IMR-90 (cell line): ENCODE measurements at regions not wholly inside any gene's neighbourhood (a gene's known extent, or its start where the extent isn't known, plus 50 kb on each side); places are given as distances from the start of the nearest gene placed in this dataset.

Experiments used
- ATAC-seq: fragments of 200-7000 bp; cut with Tn5 transposase; 2 replicates; pipeline ENCODE4 v1.9.1; 2020; ENCODE audit warnings: low read depth, mild to moderate bottlenecking, moderate library complexity
- BruUV-seq: library from RNA; stranded (reverse); fragments of 400-500 nt; replicated peaks from 2 replicates; lab custom pipeline; 2021; lab: Mats Ljungman, UMichigan
- CTCF ChIA-PET: fragments of 300-600 bp; formaldehyde crosslinking; extraction: SDS; loops from one replicate; lab custom pipeline; 2021; ENCODE audit warnings: antibody characterized with exemption; lab: Yijun Ruan, JAX
- POLR2A ChIA-PET: fragments of 300-600 bp; sonication (Branson Sonifier 250); formaldehyde crosslinking; loops from one replicate; lab custom pipeline; 2022; ENCODE audit warnings: antibody characterized with exemption; ENCODE audit not compliant: unreplicated experiment; lab: Charles Lee
- DNase-seq: peaks from one replicate; pipeline ENCODE4 v3.0.0; 2013
- H2AFZ ChIP-seq: replicated peaks from 2 replicates; pipeline ENCODE3; 2013; ENCODE audit warnings: low read length, mild to moderate bottlenecking; ENCODE audit not compliant: poor library complexity
- H2AK5ac ChIP-seq: 2 replicates; pipeline ENCODE4 v1.6.1; 2013; ENCODE audit warnings: low read depth, low read length, inconsistent platforms
- H2AK9ac ChIP-seq: replicated peaks from 2 replicates; pipeline ENCODE3; 2013; ENCODE audit warnings: mild to moderate bottlenecking, low read depth, low read length, moderate library complexity; ENCODE audit not compliant: poor library complexity
- H2BK120ac ChIP-seq: 2 replicates; pipeline ENCODE4 v1.6.1; 2013; ENCODE audit warnings: low read depth, low read length, inconsistent platforms
- H2BK15ac ChIP-seq: 3 replicates; pipeline ENCODE4 v1.6.1; 2013; ENCODE audit warnings: low read depth, low read length, inconsistent platforms
- H2BK20ac ChIP-seq: 2 replicates; pipeline ENCODE4 v1.6.1; 2013; ENCODE audit warnings: low read depth, mild to moderate bottlenecking, inconsistent platforms, low read length, moderate library complexity
- H2BK5ac ChIP-seq: 2 replicates; pipeline ENCODE4 v1.6.1; 2013; ENCODE audit warnings: mild to moderate bottlenecking, low read depth, low read length, inconsistent platforms; ENCODE audit not compliant: poor library complexity, severe bottlenecking
- H3K14ac ChIP-seq: replicated peaks from 2 replicates; pipeline ENCODE4 v1.6.1; 2013; ENCODE audit warnings: low read depth, low read length, inconsistent platforms
- H3K18ac ChIP-seq: 2 replicates; pipeline ENCODE4 v1.6.1; 2013; ENCODE audit warnings: low read depth, low read length, control low read depth
- H3K23ac ChIP-seq: 2 replicates; pipeline ENCODE4 v1.6.1; 2013; ENCODE audit warnings: low read depth, low read length, inconsistent platforms
- H3K27ac ChIP-seq: 2 replicates; pipeline ENCODE4 v1.5.1; 2013; ENCODE audit warnings: mild to moderate bottlenecking, control low read depth, low read length; ENCODE audit not compliant: insufficient read depth
- H3K27me3 ChIP-seq: 2 replicates; pipeline ENCODE4 v1.6.1; 2013; ENCODE audit warnings: low read length; ENCODE audit not compliant: control insufficient read depth, insufficient read depth
- H3K36me3 ChIP-seq: 2 replicates; pipeline ENCODE4 v1.6.1; 2013; ENCODE audit warnings: low read length, mixed read lengths; ENCODE audit not compliant: control insufficient read depth, insufficient read depth
- H3K4ac ChIP-seq: 2 replicates; pipeline ENCODE4 v1.6.1; 2013; ENCODE audit warnings: low read depth, low read length, inconsistent platforms
- H3K4me1 ChIP-seq: 2 replicates; pipeline ENCODE4 v1.6.1; 2013; ENCODE audit warnings: low read length, mixed read lengths; ENCODE audit not compliant: control insufficient read depth, insufficient read depth
- H3K4me2 ChIP-seq: 2 replicates; pipeline ENCODE4 v1.6.1; 2013; ENCODE audit warnings: low read depth, mild to moderate bottlenecking, control low read depth, low read length, moderate library complexity
- H3K4me3 ChIP-seq: 2 replicates; pipeline ENCODE4 v1.5.1; 2013; ENCODE audit warnings: low read depth, mild to moderate bottlenecking, control low read depth, low read length, moderate library complexity; ENCODE audit not compliant: insufficient read depth
- H3K56ac ChIP-seq: 2 replicates; pipeline ENCODE4 v1.6.1; 2013; ENCODE audit warnings: low read length, inconsistent platforms; ENCODE audit not compliant: insufficient read depth; ENCODE audit errors: extremely low read depth
- H3K79me1 ChIP-seq, 2 experiments: 2 replicates each; pipeline ENCODE4 v1.6.1; 2013; ENCODE audit warnings: low read length in 2 of 2, inconsistent platforms in 1 of 2, low read depth in 1 of 2
- H3K9ac ChIP-seq: 2 replicates; pipeline ENCODE4 v1.6.1; 2013; ENCODE audit warnings: low read depth, low read length, control low read depth
- H3K9me1 ChIP-seq: 2 replicates; pipeline ENCODE4 v1.6.1; 2013; ENCODE audit warnings: low read length, inconsistent platforms; ENCODE audit not compliant: insufficient read depth
- H3K9me3 ChIP-seq: 2 replicates; pipeline ENCODE4 v1.6.1; 2013; ENCODE audit warnings: low read length; ENCODE audit not compliant: control insufficient read depth, insufficient read depth
- H4K20me1 ChIP-seq: 2 replicates; pipeline ENCODE4 v1.6.1; 2013; ENCODE audit warnings: low read length, inconsistent platforms; ENCODE audit not compliant: insufficient read depth
- H4K5ac ChIP-seq: 2 replicates; pipeline ENCODE4 v1.6.1; 2013; ENCODE audit warnings: mild to moderate bottlenecking, low read depth, low read length, control low read depth
- H4K8ac ChIP-seq, 2 experiments: 2 replicates each; pipeline ENCODE4 v1.6.1; 2013; ENCODE audit warnings: low read depth in 2 of 2, low read length in 2 of 2, control low read depth in 1 of 2, inconsistent platforms in 1 of 2
- H4K91ac ChIP-seq: 2 replicates; pipeline ENCODE4 v1.6.1; 2013; ENCODE audit warnings: low read depth, low read length, inconsistent platforms; ENCODE audit not compliant: insufficient read depth
- BHLHE40 ChIP-seq: fragments of 150-350 bp; IDR thresholded peaks from 2 replicates; pipeline ENCODE4 v1.6.1; 2016; ENCODE audit warnings: mild to moderate bottlenecking, low read depth, low read length
- CHD1 ChIP-seq: IDR thresholded peaks from 2 replicates; pipeline ENCODE4 v1.6.1; 2012; ENCODE audit warnings: low read depth, low read length, improper control_type of control experiment
- FOS ChIP-seq: fragments of 150-350 bp; IDR thresholded peaks from 2 replicates; pipeline ENCODE4 v1.6.1; 2016; ENCODE audit warnings: low read depth, low read length
- MAFK ChIP-seq: IDR thresholded peaks from 2 replicates; pipeline ENCODE4 v1.6.1; 2012; ENCODE audit warnings: low read depth, low read length, improper control_type of control experiment
- MAZ ChIP-seq: IDR thresholded peaks from 2 replicates; pipeline ENCODE4 v1.6.1; 2012; ENCODE audit warnings: low read depth, mild to moderate bottlenecking, low read length, improper control_type of control experiment, moderate library complexity, borderline replicate concordance
- POLR2A ChIP-seq: IDR thresholded peaks from 2 replicates; pipeline ENCODE4 v1.6.1; 2012; ENCODE audit warnings: mild to moderate bottlenecking, low read depth, low read length
- RAD21 ChIP-seq: IDR thresholded peaks from 2 replicates; pipeline ENCODE4 v1.6.1; 2012; ENCODE audit warnings: low read length, improper control_type of control experiment
- RCOR1 ChIP-seq: IDR thresholded peaks from 2 replicates; pipeline ENCODE4 v1.6.1; 2012; ENCODE audit warnings: mild to moderate bottlenecking, low read length, improper control_type of control experiment; ENCODE audit not compliant: insufficient replicate concordance
- RFX5 ChIP-seq: IDR thresholded peaks from 2 replicates; pipeline ENCODE4 v1.8.0; 2012; ENCODE audit warnings: low read depth, mild to moderate bottlenecking, low read length, moderate library complexity
- USF2 ChIP-seq: fragments of 150-350 bp; IDR thresholded peaks from 2 replicates; pipeline ENCODE4 v1.6.1; 2017; ENCODE audit warnings: mild to moderate bottlenecking, antibody characterized with exemption, low read length, low read depth
- WGBS, 2 experiments: methylation state at CpG; one replicate each; pipeline versions ENCODE4 v1.1.5 to v1.1.7; 2013; ENCODE audit warnings: missing lambda C conversion rate in 2 of 2; ENCODE audit not compliant: insufficient read length in 1 of 2; ENCODE audit errors: extremely low coverage in 2 of 2; 5-methylcytosine and 5-hydroxymethylcytosine counted together
- dilution Hi-C: fragments of 300-500 bp; cut with HindIII; formaldehyde crosslinking; loops from one replicate; pipeline ENCODE4 v1.14.3; 2018; ENCODE audit warnings: low sequenced_read_pairs; ENCODE audit not compliant: unreplicated experiment
- in situ Hi-C: fragments of 300-500 bp; cut with MboI; formaldehyde crosslinking; loops from 3 replicates; pipeline ENCODE4 v1.14.3; 2019; ENCODE audit warnings: low sequenced_read_pairs, inconsistent platforms, mixed read lengths
- intact Hi-C: fragments of 100-400 bp; cut with micrococcal nuclease; formaldehyde crosslinking; loops from 2 replicates; pipeline ENCODE4 v1.10.0; 2022
- TF ChIP-seq, protein P1 (sequence below): conservative IDR thresholded peaks from 2 replicates; pipeline ENCODE4 v1.5.1; 2012; ENCODE audit warnings: mild to moderate bottlenecking, low read depth, low read length, improper control_type of control experiment

GRCh38 chr11:31969359-31969702 is 121.5 kb upstream of the RCN1 start:
- no peak overlapping the region for H3K4ac ChIP-seq
- TF ChIP-seq USF2 (no peak), MAFK (no peak), MAZ (no peak), RAD21 (no peak), RFX5 (no peak), FOS (no peak), BHLHE40 (no peak), CHD1 (no peak), RCOR1 (no peak), POLR2A (no peak)
- TF ChIP-seq, protein P1, sequence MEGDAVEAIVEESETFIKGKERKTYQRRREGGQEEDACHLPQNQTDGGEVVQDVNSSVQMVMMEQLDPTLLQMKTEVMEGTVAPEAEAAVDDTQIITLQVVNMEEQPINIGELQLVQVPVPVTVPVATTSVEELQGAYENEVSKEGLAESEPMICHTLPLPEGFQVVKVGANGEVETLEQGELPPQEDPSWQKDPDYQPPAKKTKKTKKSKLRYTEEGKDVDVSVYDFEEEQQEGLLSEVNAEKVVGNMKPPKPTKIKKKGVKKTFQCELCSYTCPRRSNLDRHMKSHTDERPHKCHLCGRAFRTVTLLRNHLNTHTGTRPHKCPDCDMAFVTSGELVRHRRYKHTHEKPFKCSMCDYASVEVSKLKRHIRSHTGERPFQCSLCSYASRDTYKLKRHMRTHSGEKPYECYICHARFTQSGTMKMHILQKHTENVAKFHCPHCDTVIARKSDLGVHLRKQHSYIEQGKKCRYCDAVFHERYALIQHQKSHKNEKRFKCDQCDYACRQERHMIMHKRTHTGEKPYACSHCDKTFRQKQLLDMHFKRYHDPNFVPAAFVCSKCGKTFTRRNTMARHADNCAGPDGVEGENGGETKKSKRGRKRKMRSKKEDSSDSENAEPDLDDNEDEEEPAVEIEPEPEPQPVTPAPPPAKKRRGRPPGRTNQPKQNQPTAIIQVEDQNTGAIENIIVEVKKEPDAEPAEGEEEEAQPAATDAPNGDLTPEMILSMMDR: no peak
- H2BK120ac ChIP-seq: no peak overlapping the region
- no peak overlapping the region for H3K18ac ChIP-seq
- no peak for DNase-seq
- no peak overlapping the region for H2AFZ ChIP-seq
- intact Hi-C loops: no loop called here
- H3K27ac ChIP-seq: no peak overlapping the region
- no peak overlapping the region for H2BK20ac ChIP-seq
- no peak overlapping the region for H3K23ac ChIP-seq
- H4K5ac ChIP-seq: no peak overlapping the region
- no peaks in the 10 kb centered on the region for H4K20me1 ChIP-seq
- H3K79me1 ChIP-seq: no peaks in the 10 kb centered on the region
- no peak overlapping the region for H3K14ac ChIP-seq
- no peak overlapping the region for H4K91ac ChIP-seq
- no peak overlapping the region for H2AK9ac ChIP-seq
- BruUV-seq: no TSS peak
- H3K4me1 ChIP-seq: no peaks in the 10 kb centered on the region; the same call in 1 of the 2 replicates
- no peak overlapping the region for H3K9ac ChIP-seq
- dilution Hi-C loops: no loop called here
- no peak overlapping the region for H3K56ac ChIP-seq
- H3K36me3 ChIP-seq: no peaks in the 10 kb centered on the region
- no CpG with 5 or more reads among the region's 6 CpGs for WGBS, 2 experiments
- H2AK5ac ChIP-seq: no peak overlapping the region
- peak overlapping the region; percentile 57; the same call in 1 of the 2 replicates for H3K4me2 ChIP-seq
- no peak; the same call in 1 of the 2 replicates for ATAC-seq
- in situ Hi-C loops: no loop called here
- H3K9me1 ChIP-seq: no peaks in the 10 kb centered on the region
- no peak overlapping the region for H4K8ac ChIP-seq
- no peaks in the 10 kb centered on the region for H3K9me3 ChIP-seq
- H2BK15ac ChIP-seq: no peak overlapping the region
- no peak overlapping the region; the same call in 1 of the 2 replicates for H3K4me3 ChIP-seq
- CTCF ChIA-PET: interaction anchor here (1.3 to 2.0 kb wide), 2 partner anchors 11 to 99 kb away, joined by 3 to 11 read pairs; no protein-coding TSS in a partner anchor
- H2BK5ac ChIP-seq: no peak overlapping the region
- peaks cover 27% of the 10 kb centered on the region for H3K27me3 ChIP-seq
- POLR2A ChIA-PET: no interaction called here
